Endothelial cell of hepatic sinusoid (primary cell): ENCODE measurements at regions not wholly inside any gene's neighbourhood (a gene's known extent, or its start where the extent isn't known, plus 50 kb on each side); places are given as distances from the start of the nearest gene placed in this dataset.

Source experiments
- in situ Hi-C: cut with HindIII; loops from 2 replicates; pipeline ENCODE4 v1.10.0; 2017; ENCODE audit warnings: low sequenced_read_pairs

DNA sequence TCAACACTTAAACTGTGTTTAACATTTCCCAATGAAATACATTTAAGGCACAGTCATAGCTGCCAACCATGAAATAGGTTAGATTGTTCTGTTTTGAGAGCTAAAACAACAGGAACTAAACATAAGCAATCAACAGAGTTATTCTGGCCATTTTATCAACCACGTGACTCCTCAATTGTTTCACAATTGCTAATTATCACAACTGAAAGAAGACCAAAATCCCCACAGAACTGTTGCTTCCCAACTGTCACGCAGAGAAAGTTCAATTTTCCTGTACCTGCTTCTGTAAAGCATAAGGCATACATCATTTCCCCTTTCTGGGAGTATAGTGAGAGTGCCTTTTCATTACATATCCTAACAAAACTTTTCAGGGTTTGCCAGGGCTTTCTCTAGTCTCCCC is 248.6 kb downstream of the EPHA4 start:
- in situ Hi-C loops, result no loop called here

DNA sequence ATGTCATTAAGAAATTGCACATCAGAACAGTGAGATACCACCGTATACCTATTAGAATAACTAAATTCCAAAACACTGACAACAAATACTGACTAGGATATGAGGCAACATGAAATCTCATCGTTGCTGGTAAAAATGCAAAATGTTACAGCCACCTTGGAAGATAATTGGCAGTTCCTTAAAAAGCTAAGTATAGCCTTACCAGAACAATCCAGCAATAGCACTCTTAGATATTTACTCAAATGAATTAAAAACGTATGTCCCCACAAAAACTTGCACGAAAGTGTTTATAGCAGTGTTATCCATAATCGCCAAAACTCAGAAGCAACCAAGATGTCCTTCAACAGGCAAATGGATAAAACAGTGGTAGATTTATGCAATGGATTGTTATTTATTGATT is 241.7 kb downstream of the EPHA4 start:
- in situ Hi-C loops, result loop anchor here (5.0 kb wide), 1 partner anchor 67 kb away; no protein-coding TSS in a partner anchor

DNA sequence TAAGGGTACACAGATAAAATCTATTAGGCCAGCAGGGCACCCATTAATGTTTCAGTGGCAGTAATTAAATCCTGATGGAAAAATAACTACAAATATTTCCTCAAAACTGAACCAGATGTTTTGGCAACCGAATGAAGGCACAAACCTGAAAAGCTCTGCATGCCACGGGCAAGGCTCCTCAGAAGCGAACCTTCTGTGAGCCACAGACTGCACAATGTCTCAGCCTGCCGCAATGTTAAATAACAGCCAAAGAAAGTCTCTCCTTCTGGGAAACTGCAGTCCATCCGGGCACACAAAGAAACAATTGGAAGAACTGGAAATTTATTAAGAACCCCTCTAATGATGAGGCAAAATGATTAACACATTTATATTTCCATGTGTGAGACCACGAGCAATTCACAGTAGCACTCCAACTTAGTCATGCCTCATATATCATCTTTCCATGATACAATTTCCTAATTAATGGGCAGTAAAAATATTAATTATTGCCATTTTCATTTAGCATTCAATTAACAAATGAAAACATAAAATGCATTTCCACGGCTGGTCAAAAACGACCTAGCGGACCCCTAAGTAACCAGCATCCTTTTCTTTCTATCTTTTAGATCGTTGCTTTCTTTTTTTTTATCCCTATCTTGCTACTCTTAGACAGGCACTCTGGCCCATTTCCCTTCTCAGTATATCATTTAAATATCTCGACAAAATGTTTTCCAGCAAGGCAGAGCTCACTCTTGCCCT is 237.5 kb downstream of the EPHA4 start:
- in situ Hi-C loops, result loop anchor here (5.0 kb wide), 1 partner anchor 63 kb away; no protein-coding TSS in a partner anchor

DNA sequence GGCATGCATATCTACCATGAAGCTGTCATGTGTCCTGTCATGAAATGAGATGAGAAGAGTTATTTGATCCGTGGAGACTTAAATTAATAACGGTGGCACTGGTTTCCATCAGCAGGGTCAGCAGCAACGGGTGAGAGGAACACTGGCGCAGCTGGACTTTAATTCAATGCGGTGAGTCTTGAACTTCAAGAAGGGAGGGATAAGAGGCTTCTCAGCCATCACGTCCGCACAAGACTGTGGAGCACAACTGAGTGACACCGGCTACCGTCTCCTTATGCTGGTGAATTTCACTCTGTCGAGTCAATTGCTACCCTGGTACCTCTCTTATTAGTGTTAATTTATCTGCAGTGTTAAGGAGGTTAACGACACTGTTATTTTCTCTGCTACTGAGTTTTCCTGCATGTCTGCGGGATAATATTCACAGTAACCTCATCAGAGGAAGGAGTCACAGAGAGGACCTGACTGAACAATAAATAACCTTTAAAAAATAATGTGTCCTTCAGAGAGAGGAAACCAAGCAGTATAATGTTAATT is 236.8 kb downstream of the EPHA4 start:
- in situ Hi-C loops, result no loop called here

DNA sequence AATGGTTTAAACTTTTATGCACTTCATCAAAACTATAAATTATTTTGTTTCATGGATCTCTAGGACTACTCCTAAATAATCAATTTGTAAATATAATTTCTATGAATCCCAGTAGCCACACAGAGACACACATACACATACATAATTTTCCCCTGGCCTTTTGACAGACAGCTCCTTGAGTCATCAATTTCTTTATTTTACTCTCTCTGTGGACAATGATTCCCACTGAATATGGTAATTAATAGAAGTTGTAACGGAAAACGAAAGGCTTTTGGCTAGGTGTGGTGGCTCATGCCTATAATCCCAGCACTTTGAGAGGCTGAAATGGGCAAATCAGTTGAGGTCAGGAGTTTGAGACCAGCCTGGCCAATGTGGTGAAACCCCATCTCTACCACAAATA is 235.1 kb downstream of the EPHA4 start:
- in situ Hi-C loops, result no loop called here

DNA sequence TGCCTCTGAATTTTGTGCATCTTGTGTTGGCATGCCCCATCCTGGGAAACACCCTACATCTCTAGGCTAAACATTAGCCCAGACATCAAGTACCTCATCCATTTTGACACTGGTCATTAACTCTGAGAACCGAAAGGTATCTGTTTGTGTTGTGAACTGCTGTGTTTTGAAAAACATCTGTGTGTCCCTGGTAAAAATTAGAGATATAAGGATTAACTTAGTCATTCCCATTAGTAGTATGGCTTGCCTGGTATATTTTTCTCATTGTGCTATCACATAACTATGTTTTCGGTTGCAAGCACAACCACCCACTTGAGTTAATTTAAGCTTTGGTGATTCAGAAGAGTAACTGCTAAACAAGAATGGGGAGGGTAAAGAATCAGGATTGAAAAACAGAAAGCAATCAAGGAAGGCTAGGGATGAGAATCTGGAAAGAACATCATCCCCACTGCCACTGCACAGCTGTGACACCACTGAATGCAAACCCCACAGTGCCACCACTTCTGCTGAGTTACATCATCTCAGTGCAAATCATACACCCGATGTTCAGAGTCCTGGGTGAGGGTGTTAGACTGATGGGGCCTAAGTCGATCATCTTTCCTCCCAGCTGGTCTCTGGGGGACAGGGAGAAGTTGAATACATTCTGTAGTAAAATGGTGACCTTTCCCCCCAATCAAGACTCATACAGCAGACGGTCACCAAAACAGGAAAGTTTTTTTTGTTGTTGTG is 234.0 kb downstream of the EPHA4 start:
- in situ Hi-C loops, result no loop called here

DNA sequence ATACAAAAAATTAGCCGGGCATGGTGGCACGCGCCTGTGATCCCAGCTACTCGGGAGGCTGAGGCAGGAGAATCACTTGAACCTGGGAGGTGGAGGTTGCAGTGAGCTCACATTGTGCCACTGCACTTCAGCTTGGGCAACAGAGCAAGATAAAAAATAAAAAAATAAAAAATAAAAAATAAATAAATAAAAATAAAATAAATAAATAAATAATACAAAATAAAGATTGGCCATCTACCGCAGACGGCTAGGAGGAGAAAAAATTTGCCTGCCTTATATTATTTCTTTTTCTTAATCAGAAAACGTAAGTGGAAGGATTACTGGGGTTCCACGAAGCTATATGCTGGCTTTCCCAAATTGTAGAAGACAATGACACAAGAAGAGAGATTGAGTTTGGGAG is 229.7 kb downstream of the EPHA4 start:
- in situ Hi-C loops, result no loop called here

DNA sequence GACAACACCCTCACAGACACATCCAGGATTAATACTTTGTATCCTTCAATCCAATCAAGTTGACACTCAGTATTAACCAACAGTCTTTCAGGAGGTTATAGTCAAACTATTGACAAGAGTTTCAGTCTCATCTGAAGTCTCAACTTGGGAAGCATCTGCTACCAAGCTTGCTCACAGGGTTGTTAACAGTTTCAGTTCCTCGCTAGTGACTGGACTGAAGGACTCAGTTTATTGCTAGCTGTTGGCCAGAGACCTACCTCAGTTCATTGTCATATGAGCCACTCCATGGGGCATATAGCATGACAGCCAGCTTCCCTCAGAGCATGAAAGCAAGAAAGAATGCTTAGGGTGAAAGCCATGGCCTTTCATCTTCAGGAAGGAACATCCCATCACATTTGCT is 228.6 kb downstream of the EPHA4 start:
- in situ Hi-C loops, result no loop called here

DNA sequence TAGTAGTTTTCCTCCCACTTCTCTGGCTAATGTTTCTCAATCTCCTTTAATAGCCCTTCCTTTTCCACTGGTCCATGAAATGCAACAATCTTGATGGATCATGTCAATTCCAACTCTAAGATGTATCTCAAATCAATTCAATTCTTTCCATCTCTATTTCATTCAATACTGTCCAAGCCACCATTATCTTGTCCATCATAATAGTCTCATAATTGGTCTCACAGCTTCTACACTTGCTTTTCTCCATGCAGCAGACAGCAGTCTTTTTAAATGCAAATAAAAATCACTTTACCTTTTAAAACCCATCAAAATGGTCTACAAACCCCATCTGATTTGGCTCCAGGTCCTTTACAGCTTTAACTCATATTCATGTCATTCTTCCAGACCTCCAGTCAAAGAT is 226.6 kb downstream of the EPHA4 start:
- in situ Hi-C loops, result no loop called here

DNA sequence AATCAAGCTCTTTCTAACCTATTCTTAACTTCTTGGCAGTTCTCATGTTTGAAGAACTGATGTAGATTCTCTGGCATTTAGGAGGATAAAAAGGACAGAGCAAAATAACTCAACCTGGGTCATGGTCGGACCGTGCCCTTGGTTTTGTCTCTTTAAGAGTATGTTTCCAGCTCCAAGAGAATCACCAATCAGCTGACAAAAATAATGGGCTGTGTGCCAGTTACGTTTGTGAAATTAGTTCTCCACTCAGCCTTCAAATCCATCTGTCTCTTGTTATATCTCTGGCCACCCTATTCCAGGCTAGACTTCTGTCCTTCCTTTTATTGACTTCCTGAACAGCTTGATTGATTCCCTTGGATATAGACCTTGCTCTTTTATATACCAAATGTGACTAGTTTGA is 225.7 kb downstream of the EPHA4 start:
- in situ Hi-C loops, result no loop called here

DNA sequence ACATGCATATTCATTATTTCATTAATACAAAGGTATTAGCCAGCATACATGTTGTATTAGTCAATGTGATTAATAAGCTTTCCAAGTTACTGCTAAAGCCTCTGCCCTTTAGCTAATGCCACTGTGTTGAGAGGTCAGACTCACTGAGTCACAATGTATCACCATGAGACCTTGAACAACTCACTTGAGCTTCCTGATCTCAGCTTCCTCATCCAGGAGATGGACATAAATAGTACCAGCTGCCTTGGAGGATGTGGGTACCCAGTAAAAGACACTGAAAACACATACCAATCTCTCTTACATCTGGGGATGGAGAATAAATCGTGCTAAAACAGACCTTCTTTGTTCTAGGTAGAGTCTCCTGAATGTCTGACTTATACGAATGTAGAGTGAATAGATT is 224.6 kb downstream of the EPHA4 start:
- in situ Hi-C loops, result no loop called here

DNA sequence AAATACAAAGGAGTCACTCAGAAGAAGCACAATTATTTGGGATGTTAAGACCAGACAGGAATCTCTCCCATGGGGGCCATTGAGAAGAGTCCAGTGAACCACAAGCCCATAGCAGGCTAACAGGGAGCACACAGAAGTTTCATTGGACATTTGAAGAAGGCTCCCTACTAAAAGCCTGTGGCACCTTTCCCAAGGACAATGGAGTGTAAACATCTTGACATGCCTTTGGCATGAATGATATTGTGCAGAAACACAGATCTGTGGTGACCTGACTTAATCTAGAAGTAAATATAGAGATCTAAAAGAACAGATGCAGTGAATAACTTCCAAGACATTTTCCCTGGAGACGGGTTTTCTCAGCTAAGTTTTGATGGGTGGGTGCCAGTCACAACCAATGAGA is 221.5 kb downstream of the EPHA4 start:
- in situ Hi-C loops, result no loop called here

DNA sequence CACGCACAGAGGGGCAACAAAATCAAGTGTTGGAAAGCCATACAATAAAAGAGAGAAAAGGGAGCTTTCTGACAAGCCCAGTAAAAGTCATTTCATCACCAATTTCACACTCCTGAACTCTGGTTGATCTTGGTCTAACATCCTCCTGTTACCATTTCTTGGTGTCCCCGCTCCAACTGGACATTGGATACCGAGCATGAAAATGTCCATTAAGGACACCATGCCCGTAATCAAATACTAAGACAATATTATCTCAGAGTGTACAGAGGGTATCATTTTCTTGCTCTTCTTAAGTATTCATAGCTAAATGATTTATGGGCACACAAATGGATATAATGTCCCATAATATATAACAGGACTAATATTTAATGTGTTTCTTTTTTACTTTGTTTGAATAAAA is 218.9 kb downstream of the EPHA4 start:
- in situ Hi-C loops, result no loop called here

DNA sequence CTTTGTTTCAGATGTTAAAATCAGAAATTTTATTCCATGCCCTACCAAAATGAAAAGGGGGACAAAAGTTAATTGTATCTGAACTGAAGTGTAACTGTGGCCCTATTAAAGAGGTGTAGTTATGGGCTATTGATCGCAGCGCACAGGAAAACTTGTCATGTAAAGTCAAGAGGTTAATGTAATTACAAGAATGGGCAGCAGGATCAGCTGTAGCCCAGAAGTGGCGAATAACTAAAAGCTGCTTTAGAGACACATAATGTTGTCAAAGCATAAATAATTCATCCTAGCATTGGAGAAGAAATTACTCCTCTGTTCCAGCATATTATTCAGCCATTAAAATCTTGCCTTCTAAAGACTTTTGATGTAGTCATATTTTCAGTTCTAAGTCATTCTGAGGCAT is 211.8 kb downstream of the EPHA4 start:
- in situ Hi-C loops, result no loop called here

DNA sequence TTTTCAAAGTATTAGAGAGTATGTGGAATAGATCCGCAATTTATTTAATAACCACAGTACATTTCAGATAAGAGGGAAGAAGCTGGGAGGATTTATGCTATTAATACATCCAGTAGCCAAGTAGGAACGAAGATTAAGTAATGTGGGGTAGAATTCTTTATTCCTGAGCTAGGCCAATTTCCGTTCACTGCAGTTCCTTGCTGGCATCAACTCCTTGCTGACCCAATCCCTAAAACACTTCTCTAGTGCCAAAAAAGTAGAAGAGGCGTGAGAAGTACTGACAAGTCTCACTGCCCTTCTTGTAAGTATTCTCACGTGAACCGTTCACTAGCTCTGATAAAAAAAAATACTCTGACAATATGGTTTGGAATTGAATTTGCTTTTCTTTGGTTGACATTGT is 211.4 kb downstream of the EPHA4 start:
- in situ Hi-C loops, result no loop called here

DNA sequence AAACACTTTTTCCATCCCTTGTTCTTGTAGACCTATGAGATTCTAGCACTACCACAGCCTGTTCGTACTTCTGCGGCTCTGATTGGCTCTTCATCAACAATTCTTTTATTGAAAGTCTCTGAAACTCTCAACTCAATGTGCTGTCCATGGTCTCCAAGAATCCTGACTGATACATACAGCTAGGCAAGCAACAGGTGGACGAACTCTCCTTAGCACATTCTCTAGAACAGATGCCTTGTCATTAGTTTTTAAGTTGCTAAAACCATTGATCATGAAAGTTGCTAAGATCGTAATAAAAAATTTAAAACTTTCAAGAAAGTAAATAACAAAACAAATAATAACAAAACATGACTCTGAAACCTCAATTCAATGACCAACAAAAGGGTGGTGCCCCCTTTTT is 210.5 kb downstream of the EPHA4 start:
- in situ Hi-C loops, result no loop called here

DNA sequence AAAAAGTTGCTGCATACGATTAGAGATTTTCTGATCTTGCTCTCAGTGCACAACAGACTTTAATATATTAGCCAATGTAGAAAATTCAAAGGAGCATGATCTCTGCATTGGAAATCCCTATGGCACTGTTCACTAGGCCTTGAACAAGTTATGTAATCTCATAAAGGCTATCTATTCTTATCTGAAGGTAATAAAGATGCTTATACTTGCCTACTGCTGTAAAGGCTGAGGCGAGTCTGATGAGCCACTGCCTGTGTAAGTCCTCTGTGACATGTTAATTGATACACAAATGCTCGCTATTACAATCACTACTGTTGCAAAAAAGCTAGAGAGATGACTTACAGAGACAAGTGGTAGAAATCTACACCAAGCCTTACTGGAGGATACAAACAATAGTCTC is 207.4 kb downstream of the EPHA4 start:
- in situ Hi-C loops, result no loop called here
